Kidney epithelial cell (primary cell): ENCODE measurements at regions not wholly inside any gene's neighbourhood (a gene's known extent, or its start where the extent isn't known, plus 50 kb on each side); places are given as distances from the start of the nearest gene placed in this dataset.

Source experiments
- DNase-seq: peaks from one replicate; pipeline ENCODE4 v3.0.0-alpha.2; 2010; ENCODE audit warnings: low read depth
- H3K27me3 ChIP-seq: 2 replicates; pipeline ENCODE4 v1.6.0; 2011; ENCODE audit warnings: low read length; ENCODE audit not compliant: control insufficient read depth, insufficient read depth
- H3K36me3 ChIP-seq: 2 replicates; pipeline ENCODE4 v1.5.1; 2011; ENCODE audit warnings: low read length; ENCODE audit not compliant: control insufficient read depth, insufficient read depth
- H3K4me3 ChIP-seq: 2 replicates; pipeline ENCODE4 v1.5.1; 2011; ENCODE audit warnings: low read depth, mild to moderate bottlenecking, control low read depth, low read length
- TF ChIP-seq, protein P1 (sequence below): IDR thresholded peaks from 2 replicates; pipeline ENCODE4 v1.5.1; 2011; ENCODE audit warnings: mild to moderate bottlenecking, moderate library complexity, low read length, control low read depth, inconsistent platforms; ENCODE audit not compliant: insufficient read depth, poor library complexity, severe bottlenecking

DNA sequence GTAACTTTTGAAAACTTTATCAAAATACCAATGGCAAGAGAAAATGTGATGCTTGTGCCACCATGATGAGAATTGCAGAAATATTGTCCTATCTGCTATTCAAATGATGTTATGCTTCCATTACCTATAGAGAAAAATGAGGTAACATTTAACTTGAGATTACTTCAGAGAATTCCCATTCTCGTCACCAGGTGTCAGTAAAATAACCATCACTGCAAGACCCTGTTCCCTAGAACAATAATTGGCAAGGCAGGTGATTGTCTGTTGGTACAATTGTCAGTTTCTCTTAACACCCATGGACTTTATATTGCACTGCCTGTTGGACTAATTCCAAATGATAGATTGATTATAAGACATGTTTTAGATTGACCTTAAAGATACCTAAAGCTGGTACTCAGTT lies 179.9 kb downstream of the GABRG1 start:
- no peak overlapping the region for H3K4me3 ChIP-seq
- DNase-seq, result no peak
- H3K36me3 ChIP-seq, result no peaks in the 10 kb centered on the region
- TF ChIP-seq, protein P1, sequence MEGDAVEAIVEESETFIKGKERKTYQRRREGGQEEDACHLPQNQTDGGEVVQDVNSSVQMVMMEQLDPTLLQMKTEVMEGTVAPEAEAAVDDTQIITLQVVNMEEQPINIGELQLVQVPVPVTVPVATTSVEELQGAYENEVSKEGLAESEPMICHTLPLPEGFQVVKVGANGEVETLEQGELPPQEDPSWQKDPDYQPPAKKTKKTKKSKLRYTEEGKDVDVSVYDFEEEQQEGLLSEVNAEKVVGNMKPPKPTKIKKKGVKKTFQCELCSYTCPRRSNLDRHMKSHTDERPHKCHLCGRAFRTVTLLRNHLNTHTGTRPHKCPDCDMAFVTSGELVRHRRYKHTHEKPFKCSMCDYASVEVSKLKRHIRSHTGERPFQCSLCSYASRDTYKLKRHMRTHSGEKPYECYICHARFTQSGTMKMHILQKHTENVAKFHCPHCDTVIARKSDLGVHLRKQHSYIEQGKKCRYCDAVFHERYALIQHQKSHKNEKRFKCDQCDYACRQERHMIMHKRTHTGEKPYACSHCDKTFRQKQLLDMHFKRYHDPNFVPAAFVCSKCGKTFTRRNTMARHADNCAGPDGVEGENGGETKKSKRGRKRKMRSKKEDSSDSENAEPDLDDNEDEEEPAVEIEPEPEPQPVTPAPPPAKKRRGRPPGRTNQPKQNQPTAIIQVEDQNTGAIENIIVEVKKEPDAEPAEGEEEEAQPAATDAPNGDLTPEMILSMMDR, result no peak
- H3K27me3 ChIP-seq, result no peaks in the 10 kb centered on the region

DNA sequence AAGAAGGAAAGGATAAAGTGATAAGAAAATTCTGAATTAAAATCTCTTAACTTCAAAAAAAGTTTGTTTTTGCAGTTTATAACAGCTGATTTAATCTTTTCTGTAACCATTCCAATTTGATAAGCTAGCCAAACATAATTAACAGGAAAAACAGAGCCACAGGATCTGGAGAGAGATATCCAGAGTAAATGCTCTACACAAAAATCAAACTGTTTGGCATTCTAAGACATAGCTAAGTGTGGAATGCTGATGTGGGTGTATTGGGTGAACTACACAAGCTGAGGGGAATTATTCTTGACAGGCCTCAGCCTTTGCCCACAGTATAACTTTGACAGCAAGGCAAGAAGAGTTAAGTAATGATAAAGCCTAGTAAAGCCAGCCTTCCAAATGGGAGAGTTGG lies 184.8 kb downstream of the GABRG1 start:
- no peak for DNase-seq
- Histone ChIP-seq H3K4me3 (no peak overlapping the region), H3K36me3 (no peaks in the 10 kb centered on the region), H3K27me3 (no peaks in the 10 kb centered on the region)
- TF ChIP-seq, protein P1, result no peak

DNA sequence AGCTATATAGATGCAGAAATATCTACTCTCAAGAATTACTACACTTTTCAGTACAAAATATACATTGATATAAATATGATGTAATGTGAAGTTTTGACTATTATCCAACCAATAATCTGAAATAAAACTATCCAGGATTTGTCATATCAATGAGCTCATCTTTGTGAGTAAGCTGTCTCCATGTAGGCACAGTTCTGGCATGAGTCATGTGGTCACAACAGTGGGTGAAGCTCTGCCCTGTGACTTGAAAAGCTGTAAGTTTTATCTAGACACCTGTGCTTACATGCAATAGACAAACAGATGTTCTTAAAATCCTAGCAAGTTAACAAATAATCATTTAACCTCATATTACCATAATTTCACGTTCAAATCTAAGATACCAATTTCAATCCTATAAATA lies 192.7 kb downstream of the GABRG1 start:
- no peak for DNase-seq
- Histone ChIP-seq H3K27me3 (no peaks in the 10 kb centered on the region), H3K36me3 (no peaks in the 10 kb centered on the region), H3K4me3 (no peak overlapping the region)
- TF ChIP-seq, protein P1, result no peak

DNA sequence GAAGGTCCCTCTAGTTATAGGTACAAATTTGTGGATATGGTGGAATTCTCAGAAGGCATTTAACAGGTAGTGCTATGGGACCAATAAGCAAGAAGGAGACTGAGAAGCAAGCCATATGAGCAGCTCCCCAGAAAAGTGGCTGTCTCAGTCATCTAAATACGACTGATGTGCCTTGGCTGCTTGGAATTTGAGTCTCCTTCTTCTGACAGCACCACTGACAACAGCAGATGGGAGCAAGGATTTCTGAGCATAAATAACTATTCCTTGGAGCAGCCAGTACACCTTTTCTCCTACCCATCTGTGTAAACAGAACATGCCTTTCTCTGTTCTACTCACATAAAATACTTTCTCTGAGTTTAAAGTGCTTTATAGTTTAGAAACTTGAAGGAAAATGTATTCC lies 196.2 kb downstream of the GABRG1 start:
- TF ChIP-seq, protein P1, result no peak

DNA sequence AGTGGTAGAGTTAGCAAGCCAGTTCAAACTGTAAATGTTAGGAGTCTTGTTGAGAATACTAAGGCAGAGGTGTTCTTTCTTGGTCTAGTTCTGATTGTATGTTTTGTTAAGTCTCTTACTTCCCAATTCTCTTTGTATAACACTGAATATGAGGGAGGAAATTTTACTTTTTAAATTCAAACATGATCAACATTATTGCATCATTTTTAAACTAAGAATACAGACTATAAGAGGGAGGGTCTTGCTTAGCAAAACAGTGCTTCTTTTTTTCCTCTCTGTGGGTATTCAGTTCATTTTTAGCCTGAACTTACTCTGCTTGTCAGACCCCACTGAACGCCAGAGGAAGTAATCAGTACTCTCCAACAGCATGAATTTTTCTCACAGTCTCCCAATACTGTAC lies 198.0 kb downstream of the GABRG1 start:
- H3K36me3 ChIP-seq, result no peaks in the 10 kb centered on the region
- H3K4me3 ChIP-seq, result no peak overlapping the region
- no peak for DNase-seq
- H3K27me3 ChIP-seq, result no peaks in the 10 kb centered on the region
- TF ChIP-seq, protein P1, result no peak

More for the DNA sequence above, 196.2 kb downstream of the GABRG1 start:
- Histone ChIP-seq H3K36me3 (no peaks in the 10 kb centered on the region), H3K27me3 (no peaks in the 10 kb centered on the region), H3K4me3 (no peak overlapping the region)
- DNase-seq, result no peak

DNA sequence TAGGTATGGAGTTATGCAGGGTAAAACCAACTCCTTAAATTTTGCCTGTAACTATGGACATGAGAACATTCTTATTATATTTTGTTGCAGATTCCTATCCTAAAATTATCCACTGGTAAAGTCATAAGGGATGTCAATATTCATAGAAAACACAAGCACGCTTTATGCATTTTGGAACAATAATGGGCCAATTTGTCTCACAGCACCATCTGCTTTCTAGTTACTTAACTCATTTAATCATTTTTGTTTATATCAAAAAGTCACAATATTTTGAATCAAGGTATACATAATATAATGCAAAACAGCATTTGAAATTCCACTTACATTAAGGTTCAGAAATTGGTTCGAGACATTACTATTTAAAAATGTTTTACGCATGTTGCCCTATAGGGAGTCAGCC lies 203.0 kb downstream of the GABRG1 start:
- no peaks in the 10 kb centered on the region for H3K27me3 ChIP-seq
- DNase-seq, result no peak
- H3K36me3 ChIP-seq, result no peaks in the 10 kb centered on the region
- TF ChIP-seq, protein P1, result no peak
- no peak overlapping the region for H3K4me3 ChIP-seq
